Endodermal cell (in vitro differentiated cells): ENCODE measurements at regions not wholly inside any gene's neighbourhood (a gene's known extent, or its start where the extent isn't known, plus 50 kb on each side); places are given as distances from the start of the nearest gene placed in this dataset.
"Not testable (repeated sequence)": the region's sequence is repeated elsewhere in the genome, so short reads cannot be mapped to it uniquely, and the experiment has no call there.

Experiments
- DNase-seq: peaks from one replicate; pipeline ENCODE4 v3.0.0-alpha.2; 2017
- H3K27ac ChIP-seq: 2 replicates; pipeline ENCODE4 v1.5.1; 2013; ENCODE audit warnings: mild to moderate bottlenecking, low read depth, low read length, moderate library complexity
- H3K27me3 ChIP-seq: 2 replicates; pipeline ENCODE4 v1.6.1; 2013; ENCODE audit warnings: mild to moderate bottlenecking, low read length, moderate library complexity; ENCODE audit not compliant: insufficient read depth, control insufficient read depth, poor library complexity, severe bottlenecking
- H3K36me3 ChIP-seq: 2 replicates; pipeline ENCODE4 v1.7.0; 2013; ENCODE audit warnings: mild to moderate bottlenecking, low read length, moderate library complexity; ENCODE audit not compliant: control insufficient read depth, insufficient read depth
- H3K4me1 ChIP-seq: one replicate; pipeline ENCODE4 v1.7.0; 2013; ENCODE audit warnings: low read length; ENCODE audit not compliant: control insufficient read depth, insufficient read depth
- H3K4me3 ChIP-seq: 2 replicates; pipeline ENCODE4 v1.5.1; 2013; ENCODE audit warnings: mild to moderate bottlenecking, low read length, moderate library complexity
- H3K9ac ChIP-seq: 2 replicates; pipeline ENCODE4 v1.6.1; 2013; ENCODE audit warnings: mild to moderate bottlenecking, low read length, moderate library complexity; ENCODE audit not compliant: poor library complexity, severe bottlenecking; ENCODE audit errors: extremely low read depth
- H3K9me3 ChIP-seq: 2 replicates; pipeline ENCODE4 v1.6.1; 2013; ENCODE audit warnings: mild to moderate bottlenecking, low read length, moderate library complexity; ENCODE audit not compliant: control insufficient read depth
- H3K27ac Mint-ChIP-seq: 2 replicates; pipeline ENCODE4 v1.8.0; 2020; ENCODE audit warnings: mixed read lengths
- H3K27me3 Mint-ChIP-seq: 2 replicates; pipeline ENCODE4 v1.8.0; 2021; ENCODE audit warnings: mild to moderate bottlenecking, mixed read lengths; ENCODE audit not compliant: insufficient read depth
- H3K36me3 Mint-ChIP-seq: 2 replicates; pipeline ENCODE4 v1.8.0; 2020; ENCODE audit warnings: low read depth, mixed read lengths
- H3K4me1 Mint-ChIP-seq: 2 replicates; pipeline ENCODE4 v1.8.0; 2020; ENCODE audit warnings: mixed read lengths
- H3K4me3 Mint-ChIP-seq: 2 replicates; pipeline ENCODE4 v1.8.0; 2020; ENCODE audit warnings: mild to moderate bottlenecking, moderate library complexity, mixed read lengths
- H3K9me3 Mint-ChIP-seq: 2 replicates; pipeline ENCODE4 v1.8.0; 2020; ENCODE audit warnings: mild to moderate bottlenecking, mixed read lengths
- WGBS, 2 experiments: methylation state at CpG; one replicate each; pipeline versions ENCODE4 v1.1.5 to v1.1.7; 2013; ENCODE audit warnings: missing lambda C conversion rate in 2 of 2, mixed read lengths in 1 of 2; ENCODE audit not compliant: insufficient coverage in 1 of 2, insufficient read length in 1 of 2; 5-methylcytosine and 5-hydroxymethylcytosine counted together
- TF ChIP-seq, protein P1 (sequence below): fragments of 200-600 bp; sonication (generic); conservative IDR thresholded peaks from 2 replicates; pipeline ENCODE4 v1.5.0; 2021; ENCODE audit warnings: antibody characterized with exemption, mild to moderate bottlenecking

DNA sequence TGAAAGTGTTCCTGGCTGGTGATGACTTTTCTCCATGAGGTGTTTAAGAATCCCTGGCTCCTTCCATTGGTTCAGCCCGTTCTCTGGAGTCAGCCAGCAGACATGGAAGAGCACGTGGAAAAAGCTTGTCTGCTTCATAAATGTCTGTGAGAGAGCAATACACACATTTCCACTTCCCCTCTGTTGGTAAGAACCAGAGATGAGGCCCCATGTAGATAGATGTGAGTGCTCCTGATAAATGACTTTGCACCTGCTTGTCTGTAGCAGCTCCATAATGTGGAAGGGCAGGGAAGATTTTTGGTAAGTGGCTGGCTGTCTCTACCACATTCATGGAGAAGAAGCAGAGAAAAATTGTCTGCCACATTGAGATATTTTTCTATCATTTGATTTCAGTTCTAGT is 325.8 kb downstream of the LMO7 start:
- Histone ChIP-seq H3K9me3 (no peaks in the 10 kb centered on the region), H3K9ac (no peak overlapping the region), H3K4me3 (no peak overlapping the region), H3K27ac (no peak overlapping the region), H3K36me3 (no peaks in the 10 kb centered on the region), H3K4me1 (no peaks in the 10 kb centered on the region), H3K27me3 (no peaks in the 10 kb centered on the region)
- 80 to 86% methylated on average over 1 to 2 of the region's 2 CpGs for WGBS, 2 experiments
- Mint-ChIP-seq H3K4me3 (no peak overlapping the region), H3K27ac (no peak overlapping the region), H3K9me3 (no peaks in the 10 kb centered on the region), H3K36me3 (no peaks in the 10 kb centered on the region), H3K4me1 (peaks cover 18% of the 10 kb centered on the region), H3K27me3 (no peaks in the 10 kb centered on the region)
- no peak for DNase-seq
- TF ChIP-seq, protein P1, sequence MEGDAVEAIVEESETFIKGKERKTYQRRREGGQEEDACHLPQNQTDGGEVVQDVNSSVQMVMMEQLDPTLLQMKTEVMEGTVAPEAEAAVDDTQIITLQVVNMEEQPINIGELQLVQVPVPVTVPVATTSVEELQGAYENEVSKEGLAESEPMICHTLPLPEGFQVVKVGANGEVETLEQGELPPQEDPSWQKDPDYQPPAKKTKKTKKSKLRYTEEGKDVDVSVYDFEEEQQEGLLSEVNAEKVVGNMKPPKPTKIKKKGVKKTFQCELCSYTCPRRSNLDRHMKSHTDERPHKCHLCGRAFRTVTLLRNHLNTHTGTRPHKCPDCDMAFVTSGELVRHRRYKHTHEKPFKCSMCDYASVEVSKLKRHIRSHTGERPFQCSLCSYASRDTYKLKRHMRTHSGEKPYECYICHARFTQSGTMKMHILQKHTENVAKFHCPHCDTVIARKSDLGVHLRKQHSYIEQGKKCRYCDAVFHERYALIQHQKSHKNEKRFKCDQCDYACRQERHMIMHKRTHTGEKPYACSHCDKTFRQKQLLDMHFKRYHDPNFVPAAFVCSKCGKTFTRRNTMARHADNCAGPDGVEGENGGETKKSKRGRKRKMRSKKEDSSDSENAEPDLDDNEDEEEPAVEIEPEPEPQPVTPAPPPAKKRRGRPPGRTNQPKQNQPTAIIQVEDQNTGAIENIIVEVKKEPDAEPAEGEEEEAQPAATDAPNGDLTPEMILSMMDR, result no peak

DNA sequence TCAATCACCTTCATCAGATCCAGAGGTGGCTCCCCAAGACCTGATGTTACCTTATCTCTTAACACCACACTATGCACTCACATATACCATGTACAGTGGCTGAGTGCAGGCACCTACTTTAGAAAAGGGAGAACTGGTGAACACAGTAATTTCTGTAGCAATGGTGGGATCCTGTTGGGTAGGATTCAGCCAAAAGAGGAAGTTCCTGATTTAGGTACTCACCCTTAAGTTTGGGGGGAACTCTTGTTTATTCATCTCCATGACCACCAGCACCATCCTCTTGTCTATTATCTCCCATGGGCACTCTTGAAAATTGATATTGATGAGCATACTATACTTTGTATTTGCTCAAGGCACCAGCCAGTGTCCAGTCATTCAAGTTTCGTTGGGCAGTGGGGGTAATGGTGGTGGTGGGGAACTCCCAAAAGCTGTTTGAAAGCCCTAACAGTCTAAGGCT is 324.4 kb downstream of the LMO7 start:
- no peaks in the 10 kb centered on the region for H3K27me3 Mint-ChIP-seq

DNA sequence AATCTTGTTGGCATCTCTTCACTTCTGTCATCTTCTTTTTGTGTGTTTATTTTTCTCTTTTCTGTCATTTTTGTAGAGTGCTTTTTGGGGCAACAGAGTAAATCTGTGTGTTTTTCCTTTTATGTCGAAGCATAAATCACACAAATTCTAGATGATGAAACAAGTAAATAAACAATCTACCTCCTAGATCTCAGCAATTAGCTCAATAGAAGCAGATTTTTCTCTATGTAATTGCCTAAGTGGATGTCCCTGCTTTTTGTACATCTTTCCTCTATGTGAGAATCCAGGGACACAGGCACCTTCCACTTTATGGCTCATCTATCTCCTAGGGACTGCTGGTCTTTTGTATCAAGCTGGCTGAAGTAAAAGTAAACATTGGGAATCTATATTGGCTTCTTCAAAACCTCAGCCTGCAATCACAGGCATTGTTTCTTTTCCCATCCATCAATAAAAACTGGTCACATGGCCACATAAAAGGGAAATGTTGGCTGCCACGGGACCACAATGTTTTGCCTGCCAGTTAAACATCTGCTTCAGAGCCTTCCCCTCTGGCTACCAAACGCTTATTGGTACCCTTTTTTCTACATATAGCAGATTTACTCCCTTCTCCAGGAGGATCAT is 323.8 kb downstream of the LMO7 start:
- no peak for DNase-seq
- no peak overlapping the region for H3K4me3 Mint-ChIP-seq
- Histone ChIP-seq H3K9ac (no peak overlapping the region), H3K4me3 (no peak overlapping the region), H3K36me3 (no peaks in the 10 kb centered on the region), H3K27me3 (no peaks in the 10 kb centered on the region), H3K9me3 (no peaks in the 10 kb centered on the region), H3K4me1 (no peaks in the 10 kb centered on the region), H3K27ac (no peak overlapping the region)
- H3K9me3 Mint-ChIP-seq, result peaks cover 3% of the 10 kb centered on the region
- H3K4me1 Mint-ChIP-seq, result peaks cover 18% of the 10 kb centered on the region
- H3K27me3 Mint-ChIP-seq, result no peaks in the 10 kb centered on the region
- H3K27ac Mint-ChIP-seq, result no peak overlapping the region
- H3K36me3 Mint-ChIP-seq, result no peaks in the 10 kb centered on the region
- TF ChIP-seq, protein P1, result no peak
- WGBS, 2 experiments, result 84 to 86% methylated on average over 2 to 3 of the region's 3 CpGs

More for the DNA sequence above, 324.4 kb downstream of the LMO7 start:
- no peaks in the 10 kb centered on the region for H3K36me3 Mint-ChIP-seq
- TF ChIP-seq, protein P1, result no peak
- Histone ChIP-seq H3K27ac (no peak overlapping the region), H3K9ac (no peak overlapping the region), H3K9me3 (no peaks in the 10 kb centered on the region), H3K4me3 (no peak overlapping the region), H3K36me3 (no peaks in the 10 kb centered on the region), H3K4me1 (no peaks in the 10 kb centered on the region), H3K27me3 (no peaks in the 10 kb centered on the region)
- no peak overlapping the region for H3K27ac Mint-ChIP-seq
- peaks cover 1% of the 10 kb centered on the region for H3K9me3 Mint-ChIP-seq
- no peak overlapping the region for H3K4me3 Mint-ChIP-seq
- H3K4me1 Mint-ChIP-seq, result peaks cover 18% of the 10 kb centered on the region
- DNase-seq, result no peak
- WGBS, 2 experiments, result 90% methylated on average over 1 of the region's 1 CpG; no CpG with 5 or more reads in 1 of the 2 experiments

DNA sequence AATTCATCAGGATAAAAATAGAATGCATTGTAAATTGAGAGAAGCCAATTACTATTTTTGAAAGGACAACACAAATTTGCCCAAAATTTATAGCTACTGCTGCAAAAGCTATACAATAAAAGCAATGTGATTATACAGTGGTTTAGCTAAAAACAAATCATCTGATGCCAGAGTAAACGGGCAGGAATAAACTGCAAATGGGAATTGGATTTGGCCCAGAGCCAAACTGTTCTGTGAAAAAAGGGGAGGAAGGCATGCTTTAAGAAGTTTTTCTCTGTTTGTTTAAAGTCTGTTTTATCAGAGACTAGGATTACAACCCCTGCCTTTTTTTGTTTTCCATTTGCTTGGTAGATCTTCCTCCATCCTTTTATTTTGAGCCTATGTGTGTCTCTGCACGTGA is 317.5 kb downstream of the LMO7 start:
- H3K9me3 Mint-ChIP-seq, H3K36me3 ChIP-seq, H3K4me3 ChIP-seq, H3K27ac Mint-ChIP-seq, H3K27me3 Mint-ChIP-seq, DNase-seq, H3K27ac ChIP-seq, H3K36me3 Mint-ChIP-seq, H3K9me3 ChIP-seq, H3K27me3 ChIP-seq, H3K9ac ChIP-seq, H3K4me1 ChIP-seq, H3K4me1 Mint-ChIP-seq, H3K4me3 Mint-ChIP-seq: not testable (repeated sequence)
- 84 to 100% methylated on average over 1 of the region's 2 CpGs for WGBS, 2 experiments
